HEK293 (cell line): ENCODE measurements at regions not wholly inside any gene's neighbourhood (a gene's known extent, or its start where the extent isn't known, plus 50 kb on each side); places are given as distances from the start of the nearest gene placed in this dataset.
A peak's percentile ranks its signal among the peaks of the same experiment; 100 is the strongest.
"Not testable (repeated sequence)": the region's sequence is repeated elsewhere in the genome, so short reads cannot be mapped to it uniquely, and the experiment has no call there.

ENCODE experiments used
- CTCF ChIA-PET: fragments of 350-600 bp; formaldehyde crosslinking; extraction: SDS; loops from one replicate; lab custom pipeline; 2021; ENCODE audit warnings: antibody characterized with exemption; lab: Yijun Ruan, JAX
- POLR2A ChIA-PET: fragments of 300-600 bp; formaldehyde crosslinking; extraction: SDS; loops from one replicate; lab custom pipeline; 2020; ENCODE audit warnings: antibody characterized with exemption, inconsistent platforms; lab: Yijun Ruan, JAX
- H3K27ac ChIP-seq: fragments of 200-500 bp; sonication (Bioruptor generic); 2 replicates; pipeline ENCODE4 v1.5.1; 2014; ENCODE audit warnings: low read depth, low read length, control low read depth, inconsistent platforms; ENCODE audit errors: extremely low read depth
- H3K36me3 ChIP-seq, 2 experiments: fragments of 200-500 bp in 1 of 2; sonication (Bioruptor generic) in 1 of 2; 1 replicate in 1 of 2; 2 replicates in 1 of 2; pipeline ENCODE4 v1.5.1; 2014 to 2017; ENCODE audit warnings: inconsistent platforms in 2 of 2, low read length in 2 of 2; ENCODE audit not compliant: control insufficient read depth in 2 of 2, insufficient read depth in 1 of 2
- H3K4me1 ChIP-seq: fragments of 200-500 bp; sonication (Bioruptor generic); 2 replicates; pipeline ENCODE4 v1.5.1; 2014; ENCODE audit warnings: mild to moderate bottlenecking, low read length, inconsistent platforms; ENCODE audit not compliant: control insufficient read depth, insufficient read depth
- H3K4me3 ChIP-seq: 2 replicates; pipeline ENCODE4 v1.5.1; 2011; ENCODE audit warnings: low read depth, mild to moderate bottlenecking, control low read depth, low read length, moderate library complexity
- H3K9me3 ChIP-seq: fragments of 200-500 bp; sonication (Bioruptor generic); 2 replicates; pipeline ENCODE4 v1.5.1; 2014; ENCODE audit warnings: low read depth, low read length, inconsistent platforms; ENCODE audit not compliant: control insufficient read depth, insufficient read depth
- HOXA7 ChIP-seq: sonication (generic); formaldehyde crosslinking; IDR thresholded peaks from 2 replicates; pipeline ENCODE4 v1.8.1; 2022; ENCODE audit warnings: missing genetic modification reagents, borderline replicate concordance
- KLF1 ChIP-seq: fragments of 450-650 bp; formaldehyde crosslinking; IDR thresholded peaks from 2 replicates; pipeline ENCODE4 v1.5.1; 2016; ENCODE audit warnings: missing biosample characterization, missing genetic modification characterization
- KLF8 ChIP-seq: fragments of 450-650 bp; formaldehyde crosslinking; IDR thresholded peaks from 2 replicates; pipeline ENCODE4 v1.5.1; 2016; ENCODE audit warnings: missing biosample characterization, missing genetic modification characterization
- SP3 ChIP-seq: fragments of 450-650 bp; formaldehyde crosslinking; IDR thresholded peaks from 2 replicates; pipeline ENCODE4 v1.5.1; 2016; ENCODE audit warnings: missing biosample characterization, missing genetic modification characterization
- TRIM28 ChIP-seq: IDR thresholded peaks from 2 replicates; pipeline ENCODE4 v1.6.1; 2011; ENCODE audit warnings: low read length, control low read depth, borderline replicate concordance
- YY1 ChIP-seq: fragments of 450-650 bp; formaldehyde crosslinking; IDR thresholded peaks from 2 replicates; pipeline ENCODE4 v1.5.1; 2018; ENCODE audit warnings: missing biosample characterization, missing genetic modification characterization
- ZBTB10 ChIP-seq: fragments of 450-650 bp; formaldehyde crosslinking; IDR thresholded peaks from 2 replicates; pipeline ENCODE4 v1.5.1; 2016; ENCODE audit warnings: missing biosample characterization, missing genetic modification characterization
- ZFHX2 ChIP-seq: fragments of 450-650 bp; formaldehyde crosslinking; conservative IDR thresholded peaks from 2 replicates; pipeline ENCODE4 v1.5.1; 2016; ENCODE audit warnings: missing biosample characterization, missing genetic modification characterization
- ZFP3 ChIP-seq: fragments of 450-650 bp; formaldehyde crosslinking; IDR thresholded peaks from 2 replicates; pipeline ENCODE4 v1.5.1; 2016; ENCODE audit warnings: low read depth, missing biosample characterization, missing genetic modification characterization
- ZNF16 ChIP-seq: fragments of 450-650 bp; formaldehyde crosslinking; IDR thresholded peaks from 2 replicates; pipeline ENCODE4 v1.5.1; 2016; ENCODE audit warnings: low read depth, missing biosample characterization, missing genetic modification characterization
- ZNF214 ChIP-seq: fragments of 450-650 bp; formaldehyde crosslinking; IDR thresholded peaks from 2 replicates; pipeline ENCODE4 v1.5.1; 2017; ENCODE audit warnings: missing biosample characterization, mild to moderate bottlenecking, missing genetic modification characterization, borderline replicate concordance
- ZNF24 ChIP-seq: fragments of 450-650 bp; formaldehyde crosslinking; IDR thresholded peaks from 2 replicates; pipeline ENCODE4 v1.5.1; 2016; ENCODE audit warnings: missing biosample characterization, missing genetic modification characterization
- ZNF354C ChIP-seq: fragments of 450-650 bp; formaldehyde crosslinking; IDR thresholded peaks from 2 replicates; pipeline ENCODE4 v1.5.1; 2016; ENCODE audit warnings: missing biosample characterization, missing genetic modification characterization, low read depth, borderline replicate concordance
- ZNF37A ChIP-seq: fragments of 450-650 bp; IDR thresholded peaks from 2 replicates; pipeline ENCODE4 v1.5.1; 2018; ENCODE audit warnings: missing biosample characterization, missing genetic modification characterization
- ZNF394 ChIP-seq: fragments of 450-650 bp; formaldehyde crosslinking; IDR thresholded peaks from 2 replicates; pipeline ENCODE4 v1.5.1; 2016; ENCODE audit warnings: missing biosample characterization, missing genetic modification characterization, mild to moderate bottlenecking, moderate library complexity, borderline replicate concordance
- ZNF560 ChIP-seq: fragments of 450-650 bp; formaldehyde crosslinking; IDR thresholded peaks from 2 replicates; pipeline ENCODE4 v1.5.1; 2017; ENCODE audit warnings: missing biosample characterization, missing genetic modification characterization, borderline replicate concordance
- ZNF785 ChIP-seq: fragments of 450-650 bp; formaldehyde crosslinking; IDR thresholded peaks from 2 replicates; pipeline ENCODE4 v1.5.1; 2016; ENCODE audit warnings: missing biosample characterization, missing genetic modification characterization
- TF ChIP-seq, protein P1 (sequence below): fragments of 450-650 bp; formaldehyde crosslinking; IDR thresholded peaks from 2 replicates; pipeline ENCODE4 v1.5.1; 2016; ENCODE audit warnings: missing biosample characterization, missing genetic modification characterization
- TF ChIP-seq, protein P2 (sequence below): fragments of 450-650 bp; formaldehyde crosslinking; IDR thresholded peaks from 2 replicates; pipeline ENCODE4 v1.5.1; 2017; ENCODE audit warnings: missing biosample characterization, mild to moderate bottlenecking, missing genetic modification characterization, moderate library complexity

- Histone ChIP-seq H3K27ac (no peak overlapping the region), H3K9me3 (no peaks in the 10 kb centered on the region), H3K4me1 (no peaks in the 10 kb centered on the region), H3K36me3 (no peaks in the 10 kb centered on the region), H3K4me3 (no peak overlapping the region)
- ChIA-PET POLR2A (no interaction called here), CTCF (interaction anchor here (1.4 kb wide), 1 partner anchor 18 kb away, joined by 4 read pairs; no protein-coding TSS in a partner anchor)
- TF ChIP-seq, protein P1, sequence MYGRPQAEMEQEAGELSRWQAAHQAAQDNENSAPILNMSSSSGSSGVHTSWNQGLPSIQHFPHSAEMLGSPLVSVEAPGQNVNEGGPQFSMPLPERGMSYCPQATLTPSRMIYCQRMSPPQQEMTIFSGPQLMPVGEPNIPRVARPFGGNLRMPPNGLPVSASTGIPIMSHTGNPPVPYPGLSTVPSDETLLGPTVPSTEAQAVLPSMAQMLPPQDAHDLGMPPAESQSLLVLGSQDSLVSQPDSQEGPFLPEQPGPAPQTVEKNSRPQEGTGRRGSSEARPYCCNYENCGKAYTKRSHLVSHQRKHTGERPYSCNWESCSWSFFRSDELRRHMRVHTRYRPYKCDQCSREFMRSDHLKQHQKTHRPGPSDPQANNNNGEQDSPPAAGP (tag by site-specific recombination): no peak
- TF ChIP-seq ZFHX2: 0 out of 2 replicates have a peak, but pooled peaks have one; percentile 15
Measured at GRCh38 chr12:4830556-4831210, 79.0 kb upstream of the KCNA1 start.

DNA sequence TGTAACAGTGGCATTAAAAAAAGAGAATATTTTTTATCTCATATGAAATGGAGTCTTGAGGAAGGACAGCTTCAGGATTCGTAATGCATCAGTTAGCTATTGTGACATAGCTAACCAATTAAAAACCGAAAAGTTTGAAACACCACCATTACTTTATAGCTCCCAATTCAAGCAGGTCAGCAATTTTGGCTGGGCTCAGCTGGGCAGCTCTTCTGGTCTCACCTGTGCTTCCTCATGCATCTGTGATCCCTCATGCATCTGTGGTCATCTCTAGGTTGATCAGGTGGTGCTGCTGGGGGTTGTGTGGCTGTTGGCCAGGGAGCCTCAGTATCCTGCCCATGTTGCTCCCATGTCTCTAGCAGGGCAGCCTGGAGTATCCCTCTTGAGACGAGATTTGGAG lies 76.7 kb upstream of the KCNA1 start:
- TF ChIP-seq, protein P1 (tag by site-specific recombination): no peak
- TF ChIP-seq HOXA7 (CRISPR knock-in tag) (no peak), KLF8 (tag by site-specific recombination) (no peak), ZNF37A (no peak), ZNF560 (no peak), ZNF24 (tag by site-specific recombination) (no peak), ZNF785 (no peak), ZNF16 (tag by site-specific recombination) (no peak)
- Histone ChIP-seq H3K27ac (no peak overlapping the region), H3K4me1 (no peaks in the 10 kb centered on the region), H3K36me3 (no peaks in the 10 kb centered on the region), H3K9me3 (no peaks in the 10 kb centered on the region), H3K4me3 (no peak overlapping the region)
- ChIA-PET POLR2A (interaction anchor here (0.6 kb wide), 1 partner anchor 9 kb away, joined by 3 read pairs; no protein-coding TSS in a partner anchor), CTCF (interaction anchor here (0.7 to 1.0 kb wide), 2 partner anchors 22 to 30 kb away, joined by 3 read pairs; no protein-coding TSS in a partner anchor)

- TF ChIP-seq TRIM28 (no peak), ZNF37A (no peak), ZNF214 (tag by site-specific recombination) (no peak), ZFP3 (no peak), YY1 (tag by site-specific recombination) (no peak), ZNF354C (tag by site-specific recombination) (no peak), KLF1 (tag by site-specific recombination) (no peak), ZNF785 (no peak), ZBTB10 (tag by site-specific recombination) (no peak), ZNF394 (tag by site-specific recombination) (no peak), SP3 (tag by site-specific recombination) (no peak)
- TF ChIP-seq, protein P2, sequence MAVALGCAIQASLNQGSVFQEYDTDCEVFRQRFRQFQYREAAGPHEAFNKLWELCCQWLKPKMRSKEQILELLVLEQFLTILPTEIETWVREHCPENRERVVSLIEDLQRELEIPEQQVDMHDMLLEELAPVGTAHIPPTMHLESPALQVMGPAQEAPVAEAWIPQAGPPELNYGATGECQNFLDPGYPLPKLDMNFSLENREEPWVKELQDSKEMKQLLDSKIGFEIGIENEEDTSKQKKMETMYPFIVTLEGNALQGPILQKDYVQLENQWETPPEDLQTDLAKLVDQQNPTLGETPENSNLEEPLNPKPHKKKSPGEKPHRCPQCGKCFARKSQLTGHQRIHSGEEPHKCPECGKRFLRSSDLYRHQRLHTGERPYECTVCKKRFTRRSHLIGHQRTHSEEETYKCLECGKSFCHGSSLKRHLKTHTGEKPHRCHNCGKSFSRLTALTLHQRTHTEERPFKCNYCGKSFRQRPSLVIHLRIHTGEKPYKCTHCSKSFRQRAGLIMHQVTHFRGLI (tag by site-specific recombination): no peak
- Histone ChIP-seq H3K4me1 (no peaks in the 10 kb centered on the region), H3K4me3 (no peak overlapping the region), H3K36me3 (no peaks in the 10 kb centered on the region), H3K9me3 (no peaks in the 10 kb centered on the region), H3K27ac (no peak overlapping the region)
- ChIA-PET CTCF (interaction anchor here (1.0 kb wide), 1 partner anchor 22 kb away, joined by 3 read pairs; no protein-coding TSS in a partner anchor), POLR2A (no interaction called here)
Measured at GRCh38 chr12:4833524-4833923, 76.2 kb upstream of the KCNA1 start.

DNA sequence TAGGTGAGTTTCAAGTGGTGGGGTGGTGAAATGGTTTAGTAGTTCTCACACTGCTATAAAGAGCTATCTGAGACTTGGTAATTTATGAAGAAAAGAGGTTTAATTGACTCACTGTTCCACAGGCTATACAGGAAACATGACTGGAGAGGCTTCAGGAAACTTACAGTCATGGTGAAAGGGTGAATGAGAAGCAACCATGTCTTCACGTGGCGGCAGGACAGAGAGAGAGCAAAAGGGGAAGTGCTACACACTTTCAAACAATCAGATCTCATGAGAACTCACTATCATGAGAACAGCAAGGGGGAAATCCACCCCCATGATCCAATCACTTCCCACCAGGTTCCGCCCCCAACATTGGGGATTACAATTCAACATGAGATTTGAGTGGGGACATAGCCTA lies 67.3 kb upstream of the KCNA1 start:
- H3K4me3 ChIP-seq, H3K9me3 ChIP-seq, H3K27ac ChIP-seq, H3K4me1 ChIP-seq, H3K36me3 ChIP-seq: not testable (repeated sequence)
- POLR2A ChIA-PET: interaction anchor here (0.7 kb wide), 1 partner anchor 10 kb away, joined by 3 read pairs; no protein-coding TSS in a partner anchor
- CTCF ChIA-PET: interaction anchor here (1.1 to 1.6 kb wide), 2 partner anchors 14 to 15 kb away, joined by 3 to 4 read pairs; no protein-coding TSS in a partner anchor
